OCI-LY7 (cell line): ENCODE measurements at regions not wholly inside any gene's neighbourhood (a gene's known extent, or its start where the extent isn't known, plus 50 kb on each side); places are given as distances from the start of the nearest gene placed in this dataset.
"Not testable (repeated sequence)": the region's sequence is repeated elsewhere in the genome, so short reads cannot be mapped to it uniquely, and the experiment has no call there.

Experiments used
- BruUV-seq: library from RNA; stranded (reverse); fragments of 400-500 nt; replicated peaks from 2 replicates; lab custom pipeline; 2021; lab: Mats Ljungman, UMichigan
- CTCF ChIA-PET: fragments of 300-600 bp; sonication (Branson Sonifier 250); formaldehyde crosslinking; loops from one replicate; lab custom pipeline; 2022; ENCODE audit warnings: antibody characterized with exemption; ENCODE audit not compliant: unreplicated experiment; lab: Charles Lee
- POLR2A ChIA-PET: fragments of 300-600 bp; sonication (Branson Sonifier 250); formaldehyde crosslinking; loops from one replicate; lab custom pipeline; 2022; ENCODE audit warnings: antibody characterized with exemption; lab: Charles Lee
- DNase-seq: peaks from one replicate; pipeline ENCODE4 v3.0.0-alpha.2; 2015; ENCODE audit warnings: low spot score
- H2AFZ ChIP-seq: fragments of 200-600 bp; sonication (generic), shearing (Covaris generic); 2 replicates; pipeline ENCODE4 v1.6.1; 2014; ENCODE audit warnings: mild to moderate bottlenecking, antibody characterized with exemption, low read length, moderate library complexity
- H3K27ac ChIP-seq: fragments of 200-600 bp; sonication (generic); 2 replicates; pipeline ENCODE4 v1.5.1; 2014; ENCODE audit warnings: mixed run types, low read depth, mild to moderate bottlenecking, moderate library complexity, low read length, inconsistent platforms; ENCODE audit not compliant: poor library complexity, severe bottlenecking
- H3K36me3 ChIP-seq: fragments of 200-600 bp; sonication (generic); 2 replicates; pipeline ENCODE4 v1.6.1; 2014; ENCODE audit warnings: mild to moderate bottlenecking, antibody characterized with exemption, low read length, moderate library complexity, mixed read lengths; ENCODE audit not compliant: insufficient read depth
- H3K4me1 ChIP-seq: fragments of 200-600 bp; sonication (generic); 2 replicates; pipeline ENCODE4 v1.5.1; 2014; ENCODE audit warnings: mild to moderate bottlenecking, low read length; ENCODE audit not compliant: insufficient read depth, poor library complexity, severe bottlenecking
- H3K4me2 ChIP-seq: fragments of 200-600 bp; sonication (generic); 2 replicates; pipeline ENCODE4 v1.6.1; 2014; ENCODE audit warnings: mild to moderate bottlenecking, low read length
- H3K4me3 ChIP-seq: fragments of 200-600 bp; sonication (generic); 2 replicates; pipeline ENCODE4 v1.5.1; 2014; ENCODE audit warnings: mild to moderate bottlenecking, low read depth, low read length; ENCODE audit not compliant: poor library complexity, severe bottlenecking
- H3K79me2 ChIP-seq: fragments of 200-600 bp; sonication (generic); 2 replicates; pipeline ENCODE4 v1.6.1; 2016; ENCODE audit warnings: low read depth, mild to moderate bottlenecking, low read length, moderate library complexity, mixed read lengths; ENCODE audit not compliant: insufficient read depth
- H3K9me2 ChIP-seq: fragments of 200-600 bp; sonication (generic); 2 replicates; pipeline ENCODE4 v1.6.1; 2016; ENCODE audit warnings: mild to moderate bottlenecking, low read length, mixed read lengths; ENCODE audit not compliant: insufficient read depth
- H3K9me3 ChIP-seq: fragments of 200-600 bp; sonication (generic); 2 replicates; pipeline ENCODE4 v1.6.1; 2014; ENCODE audit warnings: mild to moderate bottlenecking, mixed run types, low read length, mixed read lengths
- H4K20me1 ChIP-seq: fragments of 200-600 bp; sonication (generic); 2 replicates; pipeline ENCODE4 v1.6.1; 2014; ENCODE audit warnings: mild to moderate bottlenecking, antibody characterized with exemption, low read length, moderate library complexity, mixed read lengths; ENCODE audit not compliant: insufficient read depth
- EZH2phosphoT487 ChIP-seq: fragments of 200-600 bp; sonication (generic); IDR thresholded peaks from 2 replicates; pipeline ENCODE4 v1.6.1; 2018; ENCODE audit warnings: low read depth, borderline replicate concordance, mild to moderate bottlenecking, mixed run types, antibody characterized with exemption, low read length, moderate library complexity, mixed read lengths
- intact Hi-C: fragments of 100-400 bp; cut with micrococcal nuclease; formaldehyde crosslinking; loops from one replicate; pipeline ENCODE4 v1.10.0; 2022; ENCODE audit not compliant: unreplicated experiment
- TF ChIP-seq, protein P1 (sequence below): fragments of 200-600 bp; sonication (generic); conservative IDR thresholded peaks from 2 replicates; pipeline ENCODE4 v1.5.1; 2014; ENCODE audit warnings: mild to moderate bottlenecking, antibody characterized with exemption, low read length, moderate library complexity, mixed read lengths

DNA sequence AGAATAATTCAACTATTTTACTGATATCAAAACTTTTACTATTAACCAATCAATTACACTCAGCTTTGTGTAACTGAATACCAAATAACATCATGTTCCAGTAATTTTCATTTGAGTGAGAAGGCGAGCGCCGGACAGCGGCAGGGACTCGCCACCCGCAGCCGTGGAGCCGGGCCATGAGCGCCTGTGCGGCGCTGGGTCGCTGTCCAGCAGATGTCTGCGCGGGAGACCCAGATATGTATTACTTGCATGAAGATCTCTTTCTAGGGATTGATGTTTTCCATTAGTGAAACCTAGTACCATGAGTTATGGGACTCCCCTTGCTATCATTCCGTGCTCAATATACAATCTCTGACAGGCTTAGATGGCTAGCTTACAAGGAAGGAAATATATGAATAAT lies 245.1 kb upstream of the PRSS16 start:
- H2AFZ ChIP-seq, result no peak overlapping the region
- CTCF ChIA-PET, result no interaction called here
- POLR2A ChIA-PET, result no interaction called here

GRCh38 chr6:27007020-27007419 lies 240.5 kb upstream of the PRSS16 start:
- no TSS peak for BruUV-seq
- no peak overlapping the region for H2AFZ ChIP-seq
- no peaks in the 10 kb centered on the region for H3K36me3 ChIP-seq
- H3K9me2 ChIP-seq, result no peaks in the 10 kb centered on the region
- ChIA-PET POLR2A (interaction anchor here (0.7 to 1.1 kb wide), 3 partner anchors 16 to 311 kb away, joined by 3 to 6 read pairs (median 4); no protein-coding TSS in a partner anchor), CTCF (no interaction called here)
- TF ChIP-seq EZH2phosphoT487, result no peak
- TF ChIP-seq, protein P1, sequence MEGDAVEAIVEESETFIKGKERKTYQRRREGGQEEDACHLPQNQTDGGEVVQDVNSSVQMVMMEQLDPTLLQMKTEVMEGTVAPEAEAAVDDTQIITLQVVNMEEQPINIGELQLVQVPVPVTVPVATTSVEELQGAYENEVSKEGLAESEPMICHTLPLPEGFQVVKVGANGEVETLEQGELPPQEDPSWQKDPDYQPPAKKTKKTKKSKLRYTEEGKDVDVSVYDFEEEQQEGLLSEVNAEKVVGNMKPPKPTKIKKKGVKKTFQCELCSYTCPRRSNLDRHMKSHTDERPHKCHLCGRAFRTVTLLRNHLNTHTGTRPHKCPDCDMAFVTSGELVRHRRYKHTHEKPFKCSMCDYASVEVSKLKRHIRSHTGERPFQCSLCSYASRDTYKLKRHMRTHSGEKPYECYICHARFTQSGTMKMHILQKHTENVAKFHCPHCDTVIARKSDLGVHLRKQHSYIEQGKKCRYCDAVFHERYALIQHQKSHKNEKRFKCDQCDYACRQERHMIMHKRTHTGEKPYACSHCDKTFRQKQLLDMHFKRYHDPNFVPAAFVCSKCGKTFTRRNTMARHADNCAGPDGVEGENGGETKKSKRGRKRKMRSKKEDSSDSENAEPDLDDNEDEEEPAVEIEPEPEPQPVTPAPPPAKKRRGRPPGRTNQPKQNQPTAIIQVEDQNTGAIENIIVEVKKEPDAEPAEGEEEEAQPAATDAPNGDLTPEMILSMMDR, result no peak
- H3K4me1 ChIP-seq, result no peaks in the 10 kb centered on the region
- H3K27ac ChIP-seq, result no peak overlapping the region
- H3K4me3 ChIP-seq, result no peak overlapping the region
- H3K79me2 ChIP-seq, result no peaks in the 10 kb centered on the region
- no peak overlapping the region for H3K4me2 ChIP-seq
- no peak for DNase-seq
- intact Hi-C loops, result no loop called here
- H4K20me1 ChIP-seq, result no peaks in the 10 kb centered on the region
- no peaks in the 10 kb centered on the region for H3K9me3 ChIP-seq

More for the DNA sequence above, 245.1 kb upstream of the PRSS16 start:
- Histone ChIP-seq H3K9me3 (no peaks in the 10 kb centered on the region), H4K20me1 (no peaks in the 10 kb centered on the region), H3K9me2 (no peaks in the 10 kb centered on the region), H3K4me1 (no peaks in the 10 kb centered on the region), H3K79me2 (no peaks in the 10 kb centered on the region), H3K4me2 (no peak overlapping the region), H3K36me3 (no peaks in the 10 kb centered on the region), H3K27ac (no peak overlapping the region), H3K4me3 (no peak overlapping the region)
- intact Hi-C loops, result no loop called here
- no peak for TF ChIP-seq EZH2phosphoT487
- TF ChIP-seq, protein P1, result no peak
- BruUV-seq, result no TSS peak
- DNase-seq, result no peak

DNA sequence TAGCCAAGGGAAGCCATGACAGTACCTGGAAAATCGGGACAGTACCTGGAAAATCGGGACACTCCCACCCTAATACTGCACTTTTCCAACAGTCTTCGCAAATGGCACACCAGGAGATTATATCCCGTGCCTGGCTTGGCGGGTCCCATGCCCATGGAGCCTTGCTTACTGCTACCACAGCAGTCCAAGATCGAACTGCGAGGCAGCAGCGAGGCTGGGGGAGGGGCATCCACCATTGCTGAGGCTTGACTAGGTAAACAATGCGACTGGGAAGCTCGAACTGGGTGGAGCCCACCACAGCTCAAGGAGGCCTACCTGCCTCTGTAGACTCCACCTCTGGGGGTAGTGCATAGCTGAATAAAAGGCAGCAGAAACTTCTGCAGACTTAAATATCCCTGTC lies 238.9 kb upstream of the PRSS16 start:
- H3K36me3 ChIP-seq, CTCF ChIA-PET, POLR2A ChIA-PET, H3K9me2 ChIP-seq, H3K4me1 ChIP-seq, H4K20me1 ChIP-seq, H3K9me3 ChIP-seq, H2AFZ ChIP-seq, H3K27ac ChIP-seq, intact Hi-C loops, H3K79me2 ChIP-seq, BruUV-seq, H3K4me3 ChIP-seq, DNase-seq, H3K4me2 ChIP-seq: not testable (repeated sequence)

- H3K4me2 ChIP-seq, H3K9me3 ChIP-seq, BruUV-seq, CTCF ChIA-PET, POLR2A ChIA-PET, H3K36me3 ChIP-seq, H3K27ac ChIP-seq, H3K4me1 ChIP-seq, H3K9me2 ChIP-seq, H2AFZ ChIP-seq, DNase-seq, H3K79me2 ChIP-seq, H3K4me3 ChIP-seq, H4K20me1 ChIP-seq, intact Hi-C loops: not testable (repeated sequence)
Observed at GRCh38 chr6:27014053-27014452, 233.4 kb upstream of the PRSS16 start.
